ENCODE measurements at regions not wholly inside any gene's neighbourhood (a gene's known extent, or its start where the extent isn't known, plus 50 kb on each side); places are given as distances from the start of the nearest gene placed in this dataset.

DNA sequence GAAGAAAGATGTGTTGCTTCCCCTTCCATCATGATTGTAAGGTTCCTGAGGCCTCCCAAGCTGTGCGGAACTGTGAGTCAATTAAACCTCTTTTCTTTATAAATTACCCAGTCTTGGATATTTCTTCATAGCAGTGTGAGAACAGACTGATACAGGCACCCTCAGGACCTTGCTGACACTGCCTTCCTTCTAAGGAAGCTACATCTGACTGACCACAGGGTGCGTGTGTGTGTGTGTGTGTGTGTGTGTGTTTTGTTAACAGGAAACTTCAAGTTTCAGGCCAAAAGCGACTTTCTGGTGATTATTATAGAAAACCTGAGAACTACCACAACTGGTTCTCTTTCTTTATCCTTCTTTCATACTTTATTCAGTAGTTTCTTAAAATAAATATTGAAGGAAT is 149.0 kb downstream of the CAPZA3 start:
- in situ Hi-C loops (cut with MboI) = no loop called here
- Histone ChIP-seq H3K27me3 (ENCODE audit: control insufficient read depth in 2 of 2, insufficient read depth in 2 of 2, low read length in 2 of 2) (no peaks in the 10 kb centered on the region), H3K9me3 (replicated peaks; ENCODE audit: control insufficient read depth, insufficient read depth, low read depth, low read length) (no peaks in the 10 kb centered on the region), H3K4me3 (no peak overlapping the region), H2AFZ (ENCODE audit: low read depth, low read length) (no peak overlapping the region), H4K20me1 (replicated peaks; ENCODE audit: control insufficient read depth, insufficient read depth, low read length) (no peaks in the 10 kb centered on the region), H3K9ac (ENCODE audit: insufficient read depth in 1 of 2, low read depth in 2 of 2, low read length in 2 of 2) (no peak overlapping the region), H3K27ac (ENCODE audit: extremely low read depth, low read depth, low read length) (no peak overlapping the region), H3K4me1 (replicated peaks in 1 of 2; ENCODE audit: control insufficient read depth in 2 of 2, insufficient read depth in 2 of 2, low read length in 2 of 2) (no peaks in the 10 kb centered on the region; a peak in 1 of 5 replicates), H3K79me2 (ENCODE audit: control insufficient read depth, insufficient read depth, low read length) (no peaks in the 10 kb centered on the region), H3K9me1 (ENCODE audit: control insufficient read depth, insufficient read depth, low read length) (no peaks in the 10 kb centered on the region), H3K4me2 (ENCODE audit: insufficient read depth, low read length) (no peak overlapping the region), H3K36me3 (ENCODE audit: control insufficient read depth, insufficient read depth, low read length) (no peaks in the 10 kb centered on the region)
- ATAC-seq (no peak), FAIRE-seq (no peak), DNase-seq (ENCODE audit: extremely low read depth in 1 of 4, low spot score in 3 of 4) (no peak)
- WGBS (ENCODE audit: insufficient coverage, low coverage, missing lambda C conversion rate) = 57% methylated on average over 1 of the region's 3 CpGs
- ChIA-PET CTCF (ENCODE audit: low intra/inter-chr PET ratio) (no interaction called here), POLR2A (no interaction called here)
- intact Hi-C loops (cut with micrococcal nuclease) = no loop called here
- TF ChIP-seq ATF7 (IDR thresholded peaks at IDR 0.05) (no peak), EHMT2 (IDR thresholded peaks at IDR 0.05) (no peak), NFE2 (IDR thresholded peaks at IDR 0.05; ENCODE audit: low read depth) (no peak), TFAM (CRISPR knock-in tag; conservative IDR thresholded peaks at IDR 0.05) (no peak), ZNF184 (CRISPR knock-in tag; IDR thresholded peaks at IDR 0.05) (no peak), ZNF699 (CRISPR knock-in tag; IDR thresholded peaks at IDR 0.05; ENCODE audit: insufficient replicate concordance) (no peak)
- BruUV-seq (replicated peaks) = no TSS peak

- Histone ChIP-seq H3K9me3 (replicated peaks; ENCODE audit: control insufficient read depth, insufficient read depth, low read depth, low read length) (no peaks in the 10 kb centered on the region), H3K4me1 (replicated peaks in 1 of 2; ENCODE audit: control insufficient read depth in 2 of 2, insufficient read depth in 2 of 2, low read length in 2 of 2) (no peaks in the 10 kb centered on the region; a peak in 1 of 5 replicates), H3K79me2 (ENCODE audit: control insufficient read depth, insufficient read depth, low read length) (no peaks in the 10 kb centered on the region), H3K27me3 (ENCODE audit: control insufficient read depth in 2 of 2, insufficient read depth in 2 of 2, low read length in 2 of 2) (no peaks in the 10 kb centered on the region), H3K9ac (ENCODE audit: insufficient read depth in 1 of 2, low read depth in 2 of 2, low read length in 2 of 2) (no peak overlapping the region), H3K27ac (ENCODE audit: extremely low read depth, low read depth, low read length) (no peak overlapping the region), H3K4me2 (ENCODE audit: insufficient read depth, low read length) (no peak overlapping the region), H2AFZ (ENCODE audit: low read depth, low read length) (no peak overlapping the region), H3K4me3 (no peak overlapping the region), H4K20me1 (replicated peaks; ENCODE audit: control insufficient read depth, insufficient read depth, low read length) (no peaks in the 10 kb centered on the region), H3K36me3 (ENCODE audit: control insufficient read depth, insufficient read depth, low read length) (no peaks in the 10 kb centered on the region), H3K9me1 (ENCODE audit: control insufficient read depth, insufficient read depth, low read length) (no peaks in the 10 kb centered on the region)
- in situ Hi-C loops (cut with MboI) (no loop called here), intact Hi-C loops (cut with micrococcal nuclease) (no loop called here)
- ChIA-PET POLR2A (no interaction called here), CTCF (ENCODE audit: low intra/inter-chr PET ratio) (no interaction called here)
- no peak for TF ChIP-seq NFYB (IDR thresholded peaks at IDR 0.05; ENCODE audit: extremely low read depth, insufficient read length)
- TF ChIP-seq DMBX1 (CRISPR knock-in tag; IDR thresholded peaks at IDR 0.05; ENCODE audit: borderline replicate concordance) = no peak
- no peak for TF ChIP-seq TCF15 (CRISPR knock-in tag; IDR thresholded peaks at IDR 0.05)
- TF ChIP-seq ETV1 (tag; conservative IDR thresholded peaks at IDR 0.05; ENCODE audit: low read depth) = no peak
- no peak for TF ChIP-seq NR1H2 (CRISPR knock-in tag; IDR thresholded peaks at IDR 0.05)
- no peak for TF ChIP-seq ZNF174 (CRISPR knock-in tag; IDR thresholded peaks at IDR 0.05)
- TF ChIP-seq MCM2 (IDR thresholded peaks at IDR 0.05; ENCODE audit: low read depth) = no peak
- ATAC-seq (no peak), DNase-seq (ENCODE audit: extremely low read depth in 1 of 4, low spot score in 3 of 4) (no peak), FAIRE-seq (no peak)
- 50% methylated on average over 4 of the region's 4 CpGs for WGBS (ENCODE audit: insufficient coverage, low coverage, missing lambda C conversion rate)
- BruUV-seq (replicated peaks) = no TSS peak
Measured at GRCh38 chr12:18887368-18887767, 149.4 kb downstream of the CAPZA3 start.

Data from K562 (cell line).